H9 (cell line): ENCODE measurements at regions not wholly inside any gene's neighbourhood (a gene's known extent, or its start where the extent isn't known, plus 50 kb on each side); places are given as distances from the start of the nearest gene placed in this dataset.

Source experiments
- DNase-seq: peaks from one replicate; pipeline ENCODE4 v3.0.0-alpha.2; 2017
- H2AFZ ChIP-seq: one replicate; pipeline ENCODE4 v1.6.1; 2013; ENCODE audit warnings: mild to moderate bottlenecking, low read length, control low read depth, moderate library complexity
- H2AK5ac ChIP-seq: 2 replicates; pipeline ENCODE4 v1.6.1; 2013; ENCODE audit warnings: low read length, control low read depth, mixed read lengths; ENCODE audit not compliant: insufficient read length
- H2BK120ac ChIP-seq: one replicate; pipeline ENCODE4 v1.6.1; 2013; ENCODE audit warnings: low read depth, mild to moderate bottlenecking, low read length, control low read depth, inconsistent platforms; ENCODE audit not compliant: poor library complexity, severe bottlenecking
- H2BK12ac ChIP-seq: 2 replicates; pipeline ENCODE4 v1.6.1; 2013; ENCODE audit warnings: low read length, control low read depth, mixed read lengths, low read depth; ENCODE audit not compliant: insufficient read length
- H2BK15ac ChIP-seq: 2 replicates; pipeline ENCODE4 v1.6.1; 2013; ENCODE audit warnings: low read depth, low read length, control low read depth
- H2BK20ac ChIP-seq: one replicate; pipeline ENCODE4 v1.6.1; 2013; ENCODE audit warnings: low read depth, mild to moderate bottlenecking, low read length, control low read depth, inconsistent platforms; ENCODE audit not compliant: poor library complexity, severe bottlenecking
- H2BK5ac ChIP-seq: 2 replicates; pipeline ENCODE4 v1.6.1; 2013; ENCODE audit warnings: low read length, control low read depth, mixed read lengths; ENCODE audit not compliant: insufficient read length
- H3K14ac ChIP-seq: 2 replicates; pipeline ENCODE4 v1.6.1; 2013; ENCODE audit warnings: low read length, control low read depth; ENCODE audit not compliant: insufficient read depth
- H3K18ac ChIP-seq: 2 replicates; pipeline ENCODE4 v1.6.1; 2013; ENCODE audit warnings: low read depth, mild to moderate bottlenecking, mixed read lengths, low read length, control low read depth; ENCODE audit not compliant: insufficient read length
- H3K23ac ChIP-seq: 2 replicates; pipeline ENCODE4 v1.6.1; 2013; ENCODE audit warnings: low read length, control low read depth, mixed read lengths, low read depth; ENCODE audit not compliant: insufficient read length
- H3K23me2 ChIP-seq: 2 replicates; pipeline ENCODE4 v1.6.1; 2013; ENCODE audit warnings: low read depth, mild to moderate bottlenecking, mixed read lengths, low read length, control low read depth; ENCODE audit not compliant: insufficient read length, poor library complexity, severe bottlenecking
- H3K27ac ChIP-seq: 2 replicates; pipeline ENCODE4 v1.5.1; 2013; ENCODE audit warnings: low read length, control low read depth, mixed read lengths, low read depth; ENCODE audit not compliant: insufficient read length
- H3K27me3 ChIP-seq: 2 replicates; pipeline ENCODE4 v1.6.1; 2013; ENCODE audit warnings: low read length, control low read depth, inconsistent platforms; ENCODE audit not compliant: insufficient read depth
- H3K4ac ChIP-seq: 2 replicates; pipeline ENCODE4 v1.6.1; 2013; ENCODE audit warnings: low read depth, mild to moderate bottlenecking, control low read depth, inconsistent platforms, low read length, moderate library complexity
- H3K4me1 ChIP-seq: 2 replicates; pipeline ENCODE4 v1.6.1; 2013; ENCODE audit warnings: low read length, control low read depth, inconsistent platforms; ENCODE audit not compliant: insufficient read depth
- H3K4me2 ChIP-seq: 2 replicates; pipeline ENCODE4 v1.6.1; 2013; ENCODE audit warnings: low read length, control low read depth, mixed read lengths; ENCODE audit not compliant: insufficient read length, insufficient read depth
- H3K56ac ChIP-seq: 2 replicates; pipeline ENCODE4 v1.6.1; 2013; ENCODE audit warnings: low read depth, mild to moderate bottlenecking, mixed read lengths, low read length, control low read depth; ENCODE audit not compliant: insufficient read length
- H3K79me1 ChIP-seq: 2 replicates; pipeline ENCODE4 v1.6.1; 2013; ENCODE audit warnings: low read depth, mild to moderate bottlenecking, moderate library complexity, low read length, control low read depth, inconsistent platforms; ENCODE audit not compliant: insufficient read depth, poor library complexity, severe bottlenecking
- H3K79me2 ChIP-seq: 2 replicates; pipeline ENCODE4 v1.6.1; 2013; ENCODE audit warnings: low read length, control low read depth, inconsistent platforms; ENCODE audit not compliant: insufficient read depth
- H3K9ac ChIP-seq: 2 replicates; pipeline ENCODE4 v1.6.1; 2013; ENCODE audit warnings: low read length, control low read depth, mixed read lengths; ENCODE audit not compliant: insufficient read length; ENCODE audit errors: extremely low read depth
- H3K9me3 ChIP-seq: one replicate; pipeline ENCODE4 v1.6.1; 2013; ENCODE audit warnings: low read depth, low read length, inconsistent platforms; ENCODE audit not compliant: control insufficient read depth
- H3T11ph ChIP-seq: one replicate; pipeline ENCODE4 v1.6.1; 2013; ENCODE audit warnings: mild to moderate bottlenecking, low read length, control low read depth, inconsistent platforms
- H4K20me1 ChIP-seq: one replicate; pipeline ENCODE4 v1.6.1; 2013; ENCODE audit not compliant: control insufficient read depth, insufficient read length, insufficient read depth
- H4K5ac ChIP-seq: 2 replicates; pipeline ENCODE4 v1.6.1; 2013; ENCODE audit warnings: low read depth, mild to moderate bottlenecking, mixed read lengths, low read length, control low read depth; ENCODE audit not compliant: insufficient read length
- H4K8ac ChIP-seq: replicated peaks from 2 replicates; pipeline ENCODE4 v1.6.1; 2013; ENCODE audit warnings: low read length, control low read depth, mixed read lengths, low read depth; ENCODE audit not compliant: insufficient read length
- H4K91ac ChIP-seq: 2 replicates; pipeline ENCODE4 v1.6.1; 2013; ENCODE audit warnings: low read depth, mild to moderate bottlenecking, moderate library complexity, mixed read lengths, low read length, control low read depth; ENCODE audit not compliant: insufficient read length
- H3K27ac Mint-ChIP-seq, 3 experiments: 2 replicates in 2 of 3; 3 replicates in 1 of 3; pipeline ENCODE4 v1.8.0; 2020 to 2021; ENCODE audit warnings: mixed read lengths in 3 of 3, mild to moderate bottlenecking in 1 of 3, moderate library complexity in 1 of 3
- H3K27me3 Mint-ChIP-seq: 2 replicates; pipeline ENCODE4 v1.8.0; 2021; ENCODE audit warnings: low read depth, mild to moderate bottlenecking, moderate library complexity, mixed read lengths
- H3K36me3 Mint-ChIP-seq, 3 experiments: 2 replicates in 2 of 3; 3 replicates in 1 of 3; pipeline ENCODE4 v1.8.0; 2020 to 2021; ENCODE audit warnings: low read depth in 3 of 3, mixed read lengths in 3 of 3; ENCODE audit not compliant: insufficient read depth in 1 of 3
- H3K4me1 Mint-ChIP-seq, 2 experiments: 2 replicates each; pipeline ENCODE4 v1.8.0; 2020; ENCODE audit warnings: mixed read lengths in 2 of 2
- H3K4me3 Mint-ChIP-seq, 2 experiments: 2 replicates in 1 of 2; 3 replicates in 1 of 2; pipeline ENCODE4 v1.8.0; 2020 to 2021; ENCODE audit warnings: mild to moderate bottlenecking in 2 of 2, mixed read lengths in 2 of 2, moderate library complexity in 1 of 2
- H3K9me3 Mint-ChIP-seq, 2 experiments: 2 replicates in 1 of 2; 3 replicates in 1 of 2; pipeline ENCODE4 v1.8.0; 2020; ENCODE audit warnings: mild to moderate bottlenecking in 2 of 2, mixed read lengths in 2 of 2, moderate library complexity in 1 of 2
- WGBS: extraction: QIAGEN DNeasy Blood & Tissue Kit; methylation state at CpG from one replicate; pipeline ENCODE4 v1.1.7; 2013; ENCODE audit warnings: missing lambda C conversion rate, low lambda C conversion rate, mixed read lengths; ENCODE audit not compliant: insufficient read length; ENCODE audit errors: extremely low coverage; 5-methylcytosine and 5-hydroxymethylcytosine counted together
- TF ChIP-seq, protein P1 (sequence below): fragments of 200-600 bp; sonication (generic); conservative IDR thresholded peaks from 3 replicates; pipeline ENCODE4 v1.8.0; 2021; ENCODE audit warnings: antibody characterized with exemption, mild to moderate bottlenecking

DNA sequence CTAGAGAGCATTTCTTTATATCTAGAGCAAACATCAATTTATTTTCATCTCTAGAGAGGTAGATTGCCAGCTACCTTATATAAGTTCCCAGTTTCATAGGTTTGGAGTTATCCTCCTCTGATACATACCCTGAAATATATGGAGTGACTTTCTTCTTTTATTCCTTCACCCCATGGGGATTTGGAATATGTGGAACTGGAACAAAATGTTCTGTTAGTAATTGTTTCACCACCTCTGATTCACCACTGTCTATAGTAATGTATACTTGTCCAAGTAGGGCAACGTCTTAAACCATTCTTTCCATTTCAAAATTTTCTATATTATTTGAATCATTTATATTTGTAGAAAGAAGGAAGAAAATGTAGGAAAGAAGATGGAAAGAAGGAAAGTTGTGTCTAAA is 511.2 kb upstream of the KCND2 start:
- Histone ChIP-seq H2BK120ac (no peak overlapping the region), H3K56ac (no peak overlapping the region)
- no CpG with 5 or more reads among the region's 1 CpG for WGBS

More for the DNA sequence above, 511.2 kb upstream of the KCND2 start:
- H4K20me1 ChIP-seq: no peaks in the 10 kb centered on the region
- H3K14ac ChIP-seq: no peak overlapping the region
- H4K5ac ChIP-seq: no peak overlapping the region
- H3K18ac ChIP-seq: no peak overlapping the region
- no peak overlapping the region for H2BK15ac ChIP-seq
- Mint-ChIP-seq H3K4me3 (no peak overlapping the region), H3K27ac (no peak overlapping the region), H3K36me3 (no peaks in the 10 kb centered on the region), H3K27me3 (no peaks in the 10 kb centered on the region), H3K4me1 (peaks cover 5 to 9% of the 10 kb centered on the region in 2 experiments), H3K9me3 (no peaks in the 10 kb centered on the region; a peak in 2 of 5 replicates)
- H3K23ac ChIP-seq: no peak overlapping the region
- no peaks in the 10 kb centered on the region for H3K27me3 ChIP-seq
- H3K79me1 ChIP-seq: no peaks in the 10 kb centered on the region
- H4K91ac ChIP-seq: no peak overlapping the region
- no peak overlapping the region for H2BK20ac ChIP-seq
- H3K79me2 ChIP-seq: no peaks in the 10 kb centered on the region
- no peak overlapping the region for H2BK5ac ChIP-seq
- H3K9me3 ChIP-seq: no peaks in the 10 kb centered on the region
- no peak for DNase-seq
- H2AFZ ChIP-seq: no peak overlapping the region
- no peak overlapping the region for H2BK12ac ChIP-seq
- no peak overlapping the region for H3K4ac ChIP-seq
- H2AK5ac ChIP-seq: no peak overlapping the region
- no peak overlapping the region for H3K9ac ChIP-seq
- no peak overlapping the region for H3K27ac ChIP-seq
- H3T11ph ChIP-seq: no peak overlapping the region
- TF ChIP-seq, protein P1, sequence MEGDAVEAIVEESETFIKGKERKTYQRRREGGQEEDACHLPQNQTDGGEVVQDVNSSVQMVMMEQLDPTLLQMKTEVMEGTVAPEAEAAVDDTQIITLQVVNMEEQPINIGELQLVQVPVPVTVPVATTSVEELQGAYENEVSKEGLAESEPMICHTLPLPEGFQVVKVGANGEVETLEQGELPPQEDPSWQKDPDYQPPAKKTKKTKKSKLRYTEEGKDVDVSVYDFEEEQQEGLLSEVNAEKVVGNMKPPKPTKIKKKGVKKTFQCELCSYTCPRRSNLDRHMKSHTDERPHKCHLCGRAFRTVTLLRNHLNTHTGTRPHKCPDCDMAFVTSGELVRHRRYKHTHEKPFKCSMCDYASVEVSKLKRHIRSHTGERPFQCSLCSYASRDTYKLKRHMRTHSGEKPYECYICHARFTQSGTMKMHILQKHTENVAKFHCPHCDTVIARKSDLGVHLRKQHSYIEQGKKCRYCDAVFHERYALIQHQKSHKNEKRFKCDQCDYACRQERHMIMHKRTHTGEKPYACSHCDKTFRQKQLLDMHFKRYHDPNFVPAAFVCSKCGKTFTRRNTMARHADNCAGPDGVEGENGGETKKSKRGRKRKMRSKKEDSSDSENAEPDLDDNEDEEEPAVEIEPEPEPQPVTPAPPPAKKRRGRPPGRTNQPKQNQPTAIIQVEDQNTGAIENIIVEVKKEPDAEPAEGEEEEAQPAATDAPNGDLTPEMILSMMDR: no peak
- H3K4me2 ChIP-seq: no peak overlapping the region
- no peaks in the 10 kb centered on the region for H3K4me1 ChIP-seq
- H4K8ac ChIP-seq: no peak overlapping the region
- no peaks in the 10 kb centered on the region for H3K23me2 ChIP-seq
